Kidney (tissue), 13 donors: ENCODE measurements at regions not wholly inside any gene's neighbourhood (a gene's known extent, or its start where the extent isn't known, plus 50 kb on each side); places are given as distances from the start of the nearest gene placed in this dataset.
A peak's percentile ranks its signal among the peaks of the same experiment; 100 is the strongest.
"Not testable (repeated sequence)": the region's sequence is repeated elsewhere in the genome, so short reads cannot be mapped to it uniquely, and the experiment has no call there.

Experiments
- DNase-seq, 5 donors: peaks; one replicate each; pipeline ENCODE4 v3.0.0-alpha.2; 2013 to 2020
- FAIRE-seq: peaks from 2 replicates; lab custom pipeline; 2012; peaks lifted over from hg19 to GRCh38; lab: Jason Lieb, UNC
- H3K27ac ChIP-seq, 2 donors: one replicate each; pipeline ENCODE4 v1.7.0; 2013; ENCODE audit warnings: low read depth in 2 of 2, low read length in 2 of 2, inconsistent platforms in 1 of 2
- H3K27me3 ChIP-seq: one replicate; pipeline ENCODE4 v1.7.1; 2013; ENCODE audit warnings: low read length, inconsistent platforms; ENCODE audit not compliant: control insufficient read depth, insufficient read depth
- H3K36me3 ChIP-seq, 3 donors: one replicate each; pipeline versions ENCODE4 v1.7.0 to v1.7.1; 2013; ENCODE audit warnings: low read length in 3 of 3, control low read depth in 1 of 3, inconsistent platforms in 1 of 3; ENCODE audit not compliant: insufficient read depth in 3 of 3, control insufficient read depth in 2 of 3
- H3K4me1 ChIP-seq, 3 donors: one replicate each; pipeline versions ENCODE4 v1.7.0 to v1.7.1; 2013; ENCODE audit warnings: low read length in 3 of 3, inconsistent platforms in 1 of 3, low read depth in 1 of 3; ENCODE audit not compliant: control insufficient read depth in 2 of 3, insufficient read depth in 2 of 3
- H3K4me3 ChIP-seq, 3 donors: one replicate each; pipeline versions ENCODE4 v1.7.0 to v1.8.1; 2013; ENCODE audit warnings: low read length in 3 of 3, control low read depth in 1 of 3, inconsistent platforms in 1 of 3
- H3K9ac ChIP-seq, 3 donors: one replicate each; pipeline versions ENCODE4 v1.7.0 to v1.7.1; 2013; ENCODE audit warnings: low read length in 3 of 3, control low read depth in 1 of 3, inconsistent platforms in 1 of 3
- H3K9me3 ChIP-seq, 3 donors: one replicate each; pipeline versions ENCODE4 v1.7.0 to v1.7.1; 2013; ENCODE audit warnings: low read length in 3 of 3, control low read depth in 1 of 3, inconsistent platforms in 1 of 3; ENCODE audit not compliant: control insufficient read depth in 2 of 3, insufficient read depth in 1 of 3
- intact Hi-C: fragments of 100-400 bp; cut with DNase I; formaldehyde crosslinking; loops from one replicate; pipeline ENCODE4 v1.11.1; 2022
- TF ChIP-seq, protein P1 (sequence below): IDR thresholded peaks from 3 replicates; pipeline ENCODE4 v1.5.1; 2012; ENCODE audit warnings: mild to moderate bottlenecking, moderate library complexity, borderline replicate concordance; ENCODE audit not compliant: insufficient read depth; ENCODE audit errors: extremely low read depth
- donor health status: control.
- donor health status: control.
- donor health status: control.
- donor health status: control.
- donor health status: control.
- donor health status: DM: yes; HTN: yes; CAD: no.
- donor health status: Normal renal cell carcinoma (clear cell type).

DNA sequence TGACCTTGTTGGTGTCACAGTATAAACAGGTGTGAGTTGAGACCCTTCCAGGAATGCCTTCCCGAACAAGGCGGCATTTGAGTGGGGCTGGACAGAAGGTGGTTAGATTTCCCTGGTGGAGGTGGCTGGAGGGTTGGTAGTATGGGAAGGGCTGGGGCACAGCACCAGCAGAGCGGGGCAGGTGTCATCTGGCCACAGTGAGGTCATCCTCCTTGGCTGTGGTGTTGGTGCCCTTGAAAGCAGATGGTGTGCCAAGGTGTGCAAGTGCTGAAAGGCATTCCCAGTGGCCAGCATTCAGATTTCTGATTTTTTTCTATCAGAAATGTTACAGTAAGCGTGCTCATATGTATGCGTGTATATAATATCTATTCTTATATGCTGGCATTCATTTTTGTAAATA lies 126.6 kb downstream of the LAT start:
- Histone ChIP-seq H3K4me1 (peaks cover 0 to 8% (median 4%) of the 10 kb centered on the region in 3 donors), H3K27ac (no peak overlapping the region), H3K9ac (no peak overlapping the region), H3K9me3 (no peaks in the 10 kb centered on the region), H3K4me3 (no peak overlapping the region), H3K27me3 (no peaks in the 10 kb centered on the region), H3K36me3 (no peaks in the 10 kb centered on the region)
- TF ChIP-seq, protein P1, sequence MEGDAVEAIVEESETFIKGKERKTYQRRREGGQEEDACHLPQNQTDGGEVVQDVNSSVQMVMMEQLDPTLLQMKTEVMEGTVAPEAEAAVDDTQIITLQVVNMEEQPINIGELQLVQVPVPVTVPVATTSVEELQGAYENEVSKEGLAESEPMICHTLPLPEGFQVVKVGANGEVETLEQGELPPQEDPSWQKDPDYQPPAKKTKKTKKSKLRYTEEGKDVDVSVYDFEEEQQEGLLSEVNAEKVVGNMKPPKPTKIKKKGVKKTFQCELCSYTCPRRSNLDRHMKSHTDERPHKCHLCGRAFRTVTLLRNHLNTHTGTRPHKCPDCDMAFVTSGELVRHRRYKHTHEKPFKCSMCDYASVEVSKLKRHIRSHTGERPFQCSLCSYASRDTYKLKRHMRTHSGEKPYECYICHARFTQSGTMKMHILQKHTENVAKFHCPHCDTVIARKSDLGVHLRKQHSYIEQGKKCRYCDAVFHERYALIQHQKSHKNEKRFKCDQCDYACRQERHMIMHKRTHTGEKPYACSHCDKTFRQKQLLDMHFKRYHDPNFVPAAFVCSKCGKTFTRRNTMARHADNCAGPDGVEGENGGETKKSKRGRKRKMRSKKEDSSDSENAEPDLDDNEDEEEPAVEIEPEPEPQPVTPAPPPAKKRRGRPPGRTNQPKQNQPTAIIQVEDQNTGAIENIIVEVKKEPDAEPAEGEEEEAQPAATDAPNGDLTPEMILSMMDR = no peak
- FAIRE-seq (no peak), DNase-seq (no peak)
- intact Hi-C loops = no loop called here

DNA sequence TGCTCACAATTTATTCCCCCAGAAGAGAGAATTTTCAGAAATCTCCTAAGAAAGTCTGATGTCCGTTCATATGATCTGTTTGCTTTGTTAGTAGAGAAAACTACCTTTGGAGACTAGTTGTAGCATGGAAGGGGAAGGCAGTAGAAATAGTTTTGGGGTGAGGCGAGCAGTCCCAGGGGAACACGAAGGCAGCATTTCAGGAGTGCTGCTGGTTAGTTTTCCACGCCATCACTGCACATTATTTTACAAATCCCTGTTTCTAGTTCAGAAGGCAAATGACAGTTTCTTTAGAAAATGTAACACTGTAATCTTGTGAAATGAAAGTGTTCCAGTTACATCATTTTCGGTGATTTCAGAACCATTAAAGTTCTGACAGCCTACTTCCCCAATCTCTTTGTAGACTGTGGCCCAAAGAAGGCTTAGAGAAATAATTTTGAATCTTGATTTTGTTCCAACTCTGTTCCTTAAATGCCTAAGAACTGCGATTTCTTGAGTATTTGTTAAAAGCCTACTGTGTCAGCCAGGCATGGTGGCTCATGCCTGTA lies 123.8 kb downstream of the LAT start:
- H3K27ac ChIP-seq, H3K4me1 ChIP-seq, H3K4me3 ChIP-seq, H3K9me3 ChIP-seq, H3K9ac ChIP-seq, H3K27me3 ChIP-seq, intact Hi-C loops, H3K36me3 ChIP-seq, DNase-seq, FAIRE-seq: not testable (repeated sequence)

DNA sequence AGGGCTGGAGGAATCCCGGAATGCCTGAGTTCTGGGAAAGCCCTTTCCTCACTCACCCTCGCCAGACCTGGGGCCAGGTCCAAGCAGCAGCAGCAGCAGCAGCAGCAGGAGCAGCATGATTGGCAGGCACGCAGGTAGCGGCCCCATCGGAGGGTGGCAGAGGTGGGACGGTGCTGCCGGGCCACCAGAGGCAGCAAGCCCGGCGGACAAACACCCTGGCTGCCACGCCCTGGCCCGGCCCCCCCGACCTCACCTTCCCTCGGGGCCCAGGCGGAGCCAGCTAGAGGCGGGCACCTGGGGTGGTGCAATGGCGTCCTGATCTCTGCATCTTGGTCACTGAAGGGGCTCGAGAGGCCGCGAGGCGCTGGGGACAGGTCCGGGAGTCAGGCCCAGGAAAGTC lies 122.4 kb downstream of the LAT start:
- no peaks in the 10 kb centered on the region for H3K27me3 ChIP-seq
- FAIRE-seq (no peak), DNase-seq (peak in 1 of 5 donors; percentile 76)
- peak overlapping the region in 1 of 3 donors; percentile 43 for H3K4me3 ChIP-seq
- TF ChIP-seq, protein P1 = no peak
- no peaks in the 10 kb centered on the region for H3K9me3 ChIP-seq
- no peaks in the 10 kb centered on the region for H3K4me1 ChIP-seq
- intact Hi-C loops = no loop called here
- no peaks in the 10 kb centered on the region for H3K36me3 ChIP-seq
- H3K27ac ChIP-seq = no peak overlapping the region
- no peak overlapping the region for H3K9ac ChIP-seq

DNA sequence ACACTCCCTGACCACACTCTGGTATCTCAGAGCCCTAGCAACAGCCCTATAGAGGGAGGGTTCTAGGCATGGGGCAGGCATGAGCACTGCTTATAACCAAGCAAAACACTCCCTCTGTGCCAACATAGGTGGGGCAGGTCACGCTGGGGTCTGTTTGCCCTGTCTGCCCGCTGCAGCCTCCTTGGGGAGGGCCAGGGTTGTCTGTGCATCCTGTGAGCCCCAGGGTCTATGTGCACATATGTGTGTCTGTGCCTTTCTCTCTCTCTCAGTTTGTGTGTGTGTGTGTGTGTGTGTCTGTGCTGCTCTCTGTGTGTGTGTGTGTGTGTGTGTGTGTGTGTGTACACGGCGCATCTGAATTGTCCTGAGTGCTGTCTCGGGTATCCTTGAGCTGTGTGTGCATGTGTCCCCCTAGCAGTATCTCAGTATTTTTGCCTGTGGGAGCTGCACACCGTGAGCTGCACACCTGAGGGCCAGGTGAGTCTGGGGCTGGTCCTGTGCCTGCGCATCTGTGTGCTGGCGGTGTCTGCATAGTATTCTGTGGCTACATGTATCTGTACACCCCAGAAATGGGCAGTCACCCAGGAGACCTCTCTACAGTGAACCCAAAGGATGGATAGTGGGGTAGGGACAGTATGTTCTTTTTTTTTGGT lies 121.5 kb downstream of the LAT start:
- intact Hi-C loops, H3K36me3 ChIP-seq, DNase-seq, H3K9ac ChIP-seq, H3K4me1 ChIP-seq, H3K9me3 ChIP-seq, FAIRE-seq, H3K27me3 ChIP-seq, H3K27ac ChIP-seq, H3K4me3 ChIP-seq: not testable (repeated sequence)

DNA sequence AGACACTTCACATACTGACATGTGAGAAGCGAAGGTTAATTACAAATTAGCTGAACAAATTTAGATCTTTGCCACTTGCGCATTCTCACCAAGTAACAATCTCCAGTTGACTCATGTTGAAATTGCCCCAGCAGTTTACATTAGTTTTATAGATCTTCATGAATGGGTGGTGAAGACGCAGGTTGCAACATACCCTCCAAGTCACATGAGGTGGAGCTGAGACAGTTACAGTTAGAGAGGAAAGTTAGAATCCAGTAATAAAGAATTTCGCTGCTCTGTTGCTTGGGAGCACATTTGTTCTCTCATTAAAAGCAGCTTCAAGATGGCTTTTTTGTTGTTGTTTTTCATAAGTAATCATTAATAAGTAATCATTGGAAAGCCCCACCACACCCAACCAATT lies 119.7 kb downstream of the LAT start:
- intact Hi-C loops, H3K4me1 ChIP-seq, H3K27me3 ChIP-seq, H3K36me3 ChIP-seq, H3K4me3 ChIP-seq, FAIRE-seq, H3K27ac ChIP-seq, H3K9ac ChIP-seq, H3K9me3 ChIP-seq, DNase-seq: not testable (repeated sequence)

DNA sequence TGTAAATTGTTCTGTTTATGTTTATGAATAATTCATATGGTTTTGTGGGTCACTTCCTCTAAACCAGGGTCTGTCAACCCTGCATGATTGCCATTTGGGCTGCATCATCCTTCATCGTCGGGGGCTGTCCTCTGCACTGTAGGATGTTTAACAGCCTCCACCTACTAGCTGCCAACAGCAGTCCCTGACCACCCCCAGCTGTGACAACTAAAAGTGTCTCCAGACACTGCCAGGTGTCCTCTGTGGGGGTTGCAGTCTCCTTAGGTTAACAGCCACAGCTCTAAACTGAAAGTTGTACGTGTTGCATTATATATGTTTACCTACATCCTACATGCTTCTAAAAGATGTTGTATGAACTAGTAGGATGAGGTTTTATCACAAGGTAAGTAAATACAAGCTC lies 113.1 kb downstream of the LAT start:
- intact Hi-C loops = not testable (repeated sequence)

More for the DNA sequence above, 113.1 kb downstream of the LAT start:
- not testable (repeated sequence) for H3K36me3 ChIP-seq, DNase-seq, H3K4me1 ChIP-seq, FAIRE-seq, H3K9ac ChIP-seq, H3K4me3 ChIP-seq, H3K27ac ChIP-seq, H3K9me3 ChIP-seq, H3K27me3 ChIP-seq
